HepG2 (cell line): ENCODE measurements at regions not wholly inside any gene's neighbourhood (a gene's known extent, or its start where the extent isn't known, plus 50 kb on each side); places are given as distances from the start of the nearest gene placed in this dataset.
A peak's percentile ranks its signal among the peaks of the same experiment; 100 is the strongest.

ENCODE experiments used
- CTCF ChIP-seq: sonication (generic); formaldehyde crosslinking; IDR thresholded peaks from 2 replicates; pipeline ENCODE4 v1.5.0; 2020; ENCODE audit warnings: mild to moderate bottlenecking, missing genetic modification reagents, moderate library complexity
- ERF ChIP-seq: IDR thresholded peaks from 2 replicates; pipeline ENCODE4 v1.6.1; 2018; ENCODE audit warnings: missing biosample characterization, missing genetic modification reagents
- HOXA3 ChIP-seq: sonication (generic); formaldehyde crosslinking; IDR thresholded peaks from 2 replicates; pipeline ENCODE4 v1.5.0; 2020; ENCODE audit warnings: missing genetic modification reagents
- RAD21 ChIP-seq: fragments of 450-650 bp; formaldehyde crosslinking; IDR thresholded peaks from 2 replicates; pipeline ENCODE4 v1.5.0; 2020; ENCODE audit warnings: mild to moderate bottlenecking
- ZSCAN25 ChIP-seq: sonication (generic); formaldehyde crosslinking; IDR thresholded peaks from 2 replicates; pipeline ENCODE4 v1.8.0; 2022; ENCODE audit warnings: mild to moderate bottlenecking, missing genetic modification reagents

DNA sequence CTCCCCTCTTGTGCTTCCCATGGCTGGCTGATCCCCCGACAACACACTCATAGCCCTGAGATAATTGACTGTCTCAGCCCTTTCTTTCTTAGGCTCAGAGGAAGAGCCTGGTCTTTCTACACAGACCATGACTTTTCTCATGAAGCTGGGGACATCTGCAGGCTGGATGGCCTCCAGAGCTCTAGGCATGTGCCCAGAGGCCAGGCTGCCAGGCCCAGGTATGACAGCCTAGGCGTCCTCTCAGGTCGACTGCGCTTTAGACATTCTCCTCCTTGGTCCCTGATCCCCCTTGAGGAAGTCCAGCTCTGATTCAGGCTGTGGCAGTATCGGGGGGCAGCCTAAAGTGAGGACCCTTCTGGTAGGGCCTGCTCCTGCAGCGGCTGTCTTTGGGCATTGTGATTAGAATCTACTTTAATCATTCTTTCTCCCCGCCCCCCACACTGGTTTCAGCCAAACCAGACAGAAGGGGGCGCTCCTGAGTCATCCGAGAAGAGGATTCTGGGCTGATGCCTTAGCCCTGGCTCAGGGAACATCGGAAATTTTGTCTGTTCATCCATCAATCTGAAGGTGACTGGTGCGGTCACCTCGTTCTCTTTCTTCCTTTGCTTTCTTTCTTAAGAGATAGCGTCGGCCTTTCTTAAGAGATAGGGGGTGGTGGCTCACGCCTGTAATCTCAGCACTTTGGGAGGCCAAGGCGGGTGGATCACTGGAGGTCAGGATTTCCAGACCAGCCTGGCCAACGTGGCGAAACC is 66.5 kb upstream of the HSPA9 start:
- TF ChIP-seq CTCF (CRISPR knock-in tag): peak; percentile 81
- TF ChIP-seq ERF (CRISPR knock-in tag): peak; percentile 43; the same call in 1 of the 2 replicates
- no peak for TF ChIP-seq HOXA3 (CRISPR knock-in tag)
- peak; percentile 72 for TF ChIP-seq RAD21
- no peak for TF ChIP-seq ZSCAN25 (CRISPR knock-in tag)
